ENCODE measurements at regions not wholly inside any gene's neighbourhood (a gene's known extent, or its start where the extent isn't known, plus 50 kb on each side); places are given as distances from the start of the nearest gene placed in this dataset.

- H3K27ac ChIP-seq (ENCODE audit: low read depth, low read length), result no peak overlapping the region
- H4K20me1 ChIP-seq (ENCODE audit: low read depth, low read length), result no peaks in the 10 kb centered on the region
- H3K36me3 ChIP-seq (ENCODE audit: low read length), result no peaks in the 10 kb centered on the region
- H3F3A ChIP-seq (ENCODE audit: insufficient read depth), result no peaks in the 10 kb centered on the region
- no peak overlapping the region for H3K4me2 ChIP-seq (ENCODE audit: low read depth, low read length, poor library complexity, severe bottlenecking)
- no peak overlapping the region for H2AFZ ChIP-seq (ENCODE audit: low read depth, low read length, severe bottlenecking)
- no peaks in the 10 kb centered on the region for H3K79me2 ChIP-seq (ENCODE audit: insufficient read depth, low read length)
- H3K27me3 ChIP-seq (ENCODE audit: low read length), result no peaks in the 10 kb centered on the region
- H3K9me3 ChIP-seq (ENCODE audit: insufficient read depth, low read length), result no peaks in the 10 kb centered on the region
- H3K9ac ChIP-seq (ENCODE audit: low read length), result no peak overlapping the region
- no peak for TF ChIP-seq CTCF (IDR thresholded peaks at IDR 0.05; ENCODE audit: insufficient read depth, low read length, poor library complexity, severe bottlenecking)
- TF ChIP-seq EZH2phosphoT487 (conservative IDR thresholded peaks at IDR 0.05; ENCODE audit: low read length), result no peak
- no peak overlapping the region for H3K4me3 ChIP-seq (ENCODE audit: insufficient read depth, low read length, poor library complexity, severe bottlenecking)
- no peaks in the 10 kb centered on the region for H3K9me2 ChIP-seq (replicated peaks; ENCODE audit: insufficient read depth, low read length)
These were observed 77.6 kb upstream of the PCDH17 start for GRCh38 chr13:57553932-57554331.

DNA sequence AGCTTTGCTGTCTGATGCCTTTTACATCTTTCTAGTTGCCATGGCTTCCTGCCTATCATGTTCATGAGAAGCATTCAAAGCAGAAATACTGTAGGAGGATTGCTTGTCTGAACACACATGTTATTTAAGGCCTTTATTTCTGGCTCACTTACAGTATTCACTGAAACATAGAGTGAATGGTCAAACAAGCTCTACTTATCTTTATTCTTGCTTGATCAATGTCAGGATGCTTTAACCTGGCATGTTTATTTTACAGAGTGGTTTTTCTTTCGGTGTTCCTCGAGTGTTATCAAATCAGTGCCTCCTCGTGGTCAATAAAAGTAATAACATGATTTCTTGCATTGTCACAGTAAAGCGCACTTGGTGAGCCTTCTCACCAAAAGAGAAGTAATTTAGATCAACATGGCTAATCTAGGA, 73.5 kb upstream of the PCDH17 start:
- no peaks in the 10 kb centered on the region for H3K9me3 ChIP-seq (ENCODE audit: insufficient read depth, low read length)
- no peak overlapping the region for H3K9ac ChIP-seq (ENCODE audit: low read length)
- H3K36me3 ChIP-seq (ENCODE audit: low read length), result no peaks in the 10 kb centered on the region
- H2AFZ ChIP-seq (ENCODE audit: low read depth, low read length, severe bottlenecking), result no peak overlapping the region
- no peak overlapping the region for H3K4me3 ChIP-seq (ENCODE audit: insufficient read depth, low read length, poor library complexity, severe bottlenecking)
- H3F3A ChIP-seq (ENCODE audit: insufficient read depth), result no peaks in the 10 kb centered on the region
- H3K79me2 ChIP-seq (ENCODE audit: insufficient read depth, low read length), result no peaks in the 10 kb centered on the region
- H3K27me3 ChIP-seq (ENCODE audit: low read length), result no peaks in the 10 kb centered on the region
- H3K4me2 ChIP-seq (ENCODE audit: low read depth, low read length, poor library complexity, severe bottlenecking), result no peak overlapping the region
- H4K20me1 ChIP-seq (ENCODE audit: low read depth, low read length), result no peaks in the 10 kb centered on the region
- H3K9me2 ChIP-seq (replicated peaks; ENCODE audit: insufficient read depth, low read length), result no peaks in the 10 kb centered on the region
- TF ChIP-seq EZH2phosphoT487 (conservative IDR thresholded peaks at IDR 0.05; ENCODE audit: low read length) (no peak), CTCF (IDR thresholded peaks at IDR 0.05; ENCODE audit: insufficient read depth, low read length, poor library complexity, severe bottlenecking) (peak; percentile 13)
- no peak overlapping the region for H3K27ac ChIP-seq (ENCODE audit: low read depth, low read length)

DNA sequence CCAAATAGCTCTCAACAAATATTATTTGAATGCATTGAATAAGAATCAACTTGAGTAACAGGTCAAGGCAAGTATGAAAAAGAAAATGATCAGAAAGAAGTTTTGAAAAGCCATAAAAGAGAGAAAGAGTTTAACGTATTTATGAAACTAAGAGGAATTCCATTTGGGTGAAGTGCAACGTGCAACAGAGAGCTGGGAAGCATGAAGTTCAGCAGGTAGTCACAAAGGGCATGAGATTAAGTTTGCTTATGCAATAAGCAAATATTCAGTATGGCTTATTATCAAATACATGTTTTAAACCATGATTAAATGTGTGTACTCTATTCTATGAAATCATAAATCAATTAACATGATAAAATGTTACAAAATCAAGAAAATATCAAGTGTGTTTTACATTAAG, 62.7 kb upstream of the PCDH17 start:
- H3K9me3 ChIP-seq (ENCODE audit: insufficient read depth, low read length), result no peaks in the 10 kb centered on the region
- H3K4me3 ChIP-seq (ENCODE audit: insufficient read depth, low read length, poor library complexity, severe bottlenecking), result no peak overlapping the region
- no peak overlapping the region for H2AFZ ChIP-seq (ENCODE audit: low read depth, low read length, severe bottlenecking)
- H3K9ac ChIP-seq (ENCODE audit: low read length), result no peak overlapping the region
- H3K79me2 ChIP-seq (ENCODE audit: insufficient read depth, low read length), result no peaks in the 10 kb centered on the region
- no peaks in the 10 kb centered on the region for H3F3A ChIP-seq (ENCODE audit: insufficient read depth)
- H4K20me1 ChIP-seq (ENCODE audit: low read depth, low read length), result no peaks in the 10 kb centered on the region
- no peak for TF ChIP-seq CTCF (IDR thresholded peaks at IDR 0.05; ENCODE audit: insufficient read depth, low read length, poor library complexity, severe bottlenecking)
- no peak for TF ChIP-seq EZH2phosphoT487 (conservative IDR thresholded peaks at IDR 0.05; ENCODE audit: low read length)
- no peaks in the 10 kb centered on the region for H3K27me3 ChIP-seq (ENCODE audit: low read length)
- H3K4me2 ChIP-seq (ENCODE audit: low read depth, low read length, poor library complexity, severe bottlenecking), result no peak overlapping the region
- 0 out of 2 replicates have a peak, but pooled peaks cover 2% of the 10 kb centered on the region for H3K36me3 ChIP-seq (ENCODE audit: low read length)
- no peak overlapping the region for H3K27ac ChIP-seq (ENCODE audit: low read depth, low read length)
- H3K9me2 ChIP-seq (replicated peaks; ENCODE audit: insufficient read depth, low read length), result no peaks in the 10 kb centered on the region
